RWPE2 (cell line): ENCODE measurements at regions not wholly inside any gene's neighbourhood (a gene's known extent, or its start where the extent isn't known, plus 50 kb on each side); places are given as distances from the start of the nearest gene placed in this dataset.

Experiments used
- ATAC-seq: fragments of 200-7000 bp; cut with Tn5 transposase; 3 replicates; pipeline ENCODE4 v1.9.1; 2021; ENCODE audit warnings: low read depth
- DNase-seq: peaks from one replicate; pipeline ENCODE4 v3.0.0-alpha.2; 2020; ENCODE audit warnings: low spot score
- H3K27ac ChIP-seq: fragments of 450-650 bp; 2 replicates; pipeline ENCODE4 v1.5.1; 2017; ENCODE audit warnings: mild to moderate bottlenecking; ENCODE audit not compliant: poor library complexity, severe bottlenecking
- H3K27me3 ChIP-seq: fragments of 250-450 bp; sonication (Bioruptor Pico); 2 replicates; pipeline ENCODE4 v1.5.1; 2021; ENCODE audit warnings: mild to moderate bottlenecking, moderate library complexity; ENCODE audit not compliant: insufficient read depth, poor library complexity, severe bottlenecking
- H3K36me3 ChIP-seq: fragments of 250-450 bp; sonication (Bioruptor Pico); 2 replicates; pipeline ENCODE4 v1.5.1; 2020; ENCODE audit warnings: low read depth, mild to moderate bottlenecking, moderate library complexity
- H3K4me1 ChIP-seq: fragments of 250-450 bp; sonication (Bioruptor Pico); 2 replicates; pipeline ENCODE4 v1.5.1; 2021; ENCODE audit warnings: mild to moderate bottlenecking, moderate library complexity; ENCODE audit not compliant: insufficient read depth, poor library complexity, severe bottlenecking
- H3K4me3 ChIP-seq: fragments of 250-450 bp; sonication (Bioruptor Pico); 2 replicates; pipeline ENCODE4 v1.5.1; 2021; ENCODE audit warnings: mild to moderate bottlenecking, moderate library complexity; ENCODE audit not compliant: severe bottlenecking
- H3K9me3 ChIP-seq: fragments of 250-450 bp; sonication (Bioruptor Pico); 2 replicates; pipeline ENCODE4 v1.5.1; 2021; ENCODE audit warnings: mild to moderate bottlenecking, moderate library complexity; ENCODE audit not compliant: severe bottlenecking
- CTCF ChIP-seq: fragments of 450-650 bp; IDR thresholded peaks from one replicate; pipeline ENCODE4 v1.5.1; 2017; ENCODE audit warnings: mild to moderate bottlenecking, moderate library complexity; ENCODE audit not compliant: poor library complexity, severe bottlenecking

GRCh38 chr13:34720618-34721017, 221.5 kb upstream of the NBEA start:
- no peak for TF ChIP-seq CTCF
- no peak for ATAC-seq
- Histone ChIP-seq H3K27me3 (no peaks in the 10 kb centered on the region), H3K36me3 (no peaks in the 10 kb centered on the region), H3K9me3 (no peaks in the 10 kb centered on the region), H3K4me1 (no peaks in the 10 kb centered on the region), H3K27ac (no peak overlapping the region), H3K4me3 (no peak overlapping the region)
- DNase-seq: no peak

GRCh38 chr13:34721631-34722595, 220.2 kb upstream of the NBEA start:
- DNase-seq (no peak), ATAC-seq (no peak)
- Histone ChIP-seq H3K27me3 (no peaks in the 10 kb centered on the region), H3K27ac (no peak overlapping the region), H3K4me1 (no peaks in the 10 kb centered on the region), H3K9me3 (no peaks in the 10 kb centered on the region), H3K4me3 (no peak overlapping the region), H3K36me3 (no peaks in the 10 kb centered on the region)
- TF ChIP-seq CTCF: no peak

GRCh38 chr13:34722922-34723321, 219.1 kb upstream of the NBEA start:
- H3K27ac ChIP-seq: no peak overlapping the region
- ATAC-seq: no peak
- no peaks in the 10 kb centered on the region for H3K9me3 ChIP-seq
- TF ChIP-seq CTCF: no peak
- DNase-seq: no peak
- H3K36me3 ChIP-seq: no peaks in the 10 kb centered on the region
- H3K4me3 ChIP-seq: no peak overlapping the region
- H3K4me1 ChIP-seq: no peaks in the 10 kb centered on the region
- no peaks in the 10 kb centered on the region for H3K27me3 ChIP-seq

- no peak overlapping the region for H3K27ac ChIP-seq
- no peak for ATAC-seq
- no peak for DNase-seq
- no peaks in the 10 kb centered on the region for H3K27me3 ChIP-seq
- H3K4me1 ChIP-seq: no peaks in the 10 kb centered on the region
- H3K9me3 ChIP-seq: no peaks in the 10 kb centered on the region
- no peak for TF ChIP-seq CTCF
- no peak overlapping the region for H3K4me3 ChIP-seq
- H3K36me3 ChIP-seq: no peaks in the 10 kb centered on the region
These were observed 211.1 kb upstream of the NBEA start for GRCh38 chr13:34730961-34731360.

GRCh38 chr13:34731486-34731885, 210.6 kb upstream of the NBEA start:
- no peak for DNase-seq
- no peak for TF ChIP-seq CTCF

More at GRCh38 chr13:34731486-34731885, 210.6 kb upstream of the NBEA start:
- Histone ChIP-seq H3K27me3 (no peaks in the 10 kb centered on the region), H3K27ac (no peak overlapping the region), H3K4me1 (no peaks in the 10 kb centered on the region), H3K4me3 (no peak overlapping the region), H3K9me3 (no peaks in the 10 kb centered on the region), H3K36me3 (no peaks in the 10 kb centered on the region)
- ATAC-seq: no peak
